T-helper 9 cell (primary cell): ENCODE measurements at regions not wholly inside any gene's neighbourhood (a gene's known extent, or its start where the extent isn't known, plus 50 kb on each side); places are given as distances from the start of the nearest gene placed in this dataset.

Source experiments
- DNase-seq: peaks from one replicate; pipeline ENCODE4 v3.0.0-alpha.2; 2020

DNA sequence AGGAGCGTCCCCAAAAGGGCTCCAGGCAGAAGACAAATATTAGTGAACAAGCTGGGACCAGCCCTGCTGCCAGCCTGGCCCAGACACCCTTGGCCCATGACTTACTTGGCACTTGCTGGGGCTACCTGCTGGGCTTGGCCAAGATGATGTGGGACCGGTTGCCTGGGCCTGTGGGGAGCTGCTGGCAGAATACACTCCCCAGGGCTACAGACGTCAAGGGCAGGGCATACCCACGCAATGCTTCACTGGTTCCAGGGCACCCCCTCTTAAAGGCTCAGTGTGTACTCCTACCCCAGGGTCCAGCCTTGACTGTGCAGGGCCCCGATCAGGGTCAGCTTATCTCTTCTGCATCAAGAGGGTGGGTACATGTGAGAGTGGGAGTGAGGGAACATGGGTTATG lies 106.5 kb upstream of the SLC2A1 start:
- no peak for DNase-seq

DNA sequence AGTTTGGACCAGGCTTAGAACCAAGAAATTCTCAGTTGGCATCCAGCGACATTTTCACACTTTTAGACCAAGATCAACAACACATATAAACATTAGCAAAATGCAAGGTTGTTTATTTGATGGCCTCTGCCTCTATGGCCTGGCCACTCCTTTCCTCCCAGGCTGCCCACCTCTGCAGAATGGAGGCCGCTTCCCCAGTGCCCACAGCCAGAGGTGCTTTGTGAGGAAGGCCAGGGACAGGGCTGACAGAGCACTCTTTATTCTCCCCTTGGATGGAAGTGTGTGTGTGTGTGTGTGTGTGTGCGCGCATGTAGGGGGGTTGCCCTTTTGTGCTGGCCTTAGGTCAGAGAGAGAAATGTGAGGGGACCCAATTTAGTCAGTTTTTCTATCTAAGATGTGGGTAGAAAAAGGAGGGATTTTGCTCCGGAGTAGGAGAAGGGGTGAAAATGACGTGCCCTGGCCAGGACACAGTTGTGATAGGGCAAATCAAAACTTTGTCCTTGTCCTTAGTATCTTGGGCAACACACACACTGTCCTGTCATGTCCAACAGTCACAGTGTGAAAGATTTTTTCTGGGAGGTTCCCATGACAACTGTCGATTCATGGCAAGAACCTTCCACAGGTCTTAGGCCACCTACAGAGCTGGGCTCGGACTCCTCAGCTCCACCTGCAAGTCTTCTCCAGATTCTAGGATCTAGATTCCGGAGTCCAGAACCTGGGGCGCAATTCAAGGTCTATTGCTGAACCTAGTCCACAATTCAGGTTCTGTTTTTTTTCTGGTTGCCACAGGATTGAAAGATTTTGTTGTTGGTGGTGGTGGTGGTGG lies 104.9 kb upstream of the SLC2A1 start:
- no peak for DNase-seq

GRCh38 chr1:43062527-43063095 lies 103.9 kb upstream of the SLC2A1 start:
- no peak for DNase-seq

GRCh38 chr1:43061757-43062156 lies 103.1 kb upstream of the SLC2A1 start:
- no peak for DNase-seq

- no peak for DNase-seq
Measured at GRCh38 chr1:43059640-43060574, 101.2 kb upstream of the SLC2A1 start.

DNA sequence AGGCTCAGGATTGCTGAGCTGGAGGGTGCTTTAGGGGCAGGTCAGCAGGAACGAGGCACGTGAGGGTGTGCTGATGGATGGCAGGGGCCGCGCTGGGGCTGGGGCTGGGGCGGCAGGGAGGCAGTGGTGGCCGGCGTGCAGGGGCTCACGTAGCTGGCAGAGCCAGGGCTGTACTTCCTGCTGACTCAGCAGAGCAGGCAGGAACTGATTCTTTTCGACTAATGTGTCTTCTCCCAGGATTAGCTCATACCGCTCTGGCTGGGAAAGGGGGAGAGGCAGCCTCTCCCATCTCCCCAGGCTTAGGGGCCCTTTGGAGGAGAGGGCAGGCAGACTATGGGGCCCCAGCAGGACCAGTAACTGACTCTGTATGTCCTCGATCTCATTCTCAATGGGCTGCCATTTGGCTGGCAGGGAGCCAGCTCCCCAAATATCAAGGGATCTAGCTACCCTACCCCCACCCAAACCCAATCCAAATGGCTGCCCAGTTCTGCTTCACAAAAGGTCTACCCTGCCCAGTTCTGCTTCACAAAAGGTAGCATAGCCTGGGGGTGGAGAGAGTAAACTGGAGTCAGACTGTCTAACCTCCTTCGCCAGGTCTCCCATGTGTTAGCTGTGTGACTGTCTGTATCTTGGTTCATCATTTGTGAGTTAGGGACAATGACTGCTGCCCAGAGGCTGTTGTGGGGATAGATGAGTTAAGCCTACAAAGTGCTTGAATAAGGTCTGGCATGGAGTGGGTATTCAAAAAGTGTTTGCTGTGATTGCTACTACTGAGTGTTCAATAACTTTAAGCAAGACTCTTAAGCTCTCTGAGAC lies 100.1 kb upstream of the SLC2A1 start:
- no peak for DNase-seq

DNA sequence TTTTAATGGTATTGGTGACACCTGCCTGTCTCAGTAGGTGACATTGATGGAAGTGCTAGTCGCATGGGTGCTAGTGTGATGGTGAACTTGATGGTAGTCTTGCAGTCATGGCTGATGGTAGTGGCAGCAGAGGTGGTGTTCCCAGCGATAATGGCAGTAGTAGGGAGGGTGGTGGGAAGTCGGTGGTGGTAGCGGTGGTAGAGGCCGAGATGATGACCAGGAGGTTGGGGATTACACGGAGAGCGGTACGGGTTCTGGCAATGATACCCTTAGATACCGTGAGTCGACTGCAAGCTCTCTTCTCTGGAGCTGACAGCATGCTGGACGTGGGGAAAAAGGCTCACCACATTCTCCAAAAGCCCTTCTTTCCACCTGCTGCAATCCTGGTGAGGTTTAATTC lies 99.4 kb upstream of the SLC2A1 start:
- DNase-seq = no peak

DNA sequence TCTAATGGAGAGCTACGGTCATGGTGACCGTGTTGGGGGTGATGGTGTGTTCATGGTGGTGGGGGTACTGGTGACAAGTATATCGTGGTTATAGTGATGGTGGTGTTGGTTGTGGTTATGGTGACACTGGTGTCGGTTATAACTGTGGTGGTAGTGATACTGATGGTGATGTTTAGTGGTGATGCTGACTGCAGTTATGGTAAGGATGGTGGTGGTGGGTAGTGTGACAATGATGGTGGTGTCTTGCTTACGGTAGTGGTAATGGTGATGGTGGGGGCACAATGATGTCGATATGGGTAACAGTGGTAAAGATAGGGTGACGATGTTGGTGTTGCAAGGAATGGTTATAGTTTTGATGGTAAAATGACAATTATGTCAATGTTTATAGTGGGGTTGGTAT lies 98.9 kb upstream of the SLC2A1 start:
- DNase-seq = no peak

- no peak for DNase-seq
Measured at GRCh38 chr1:43056981-43057391, 98.3 kb upstream of the SLC2A1 start.

DNA sequence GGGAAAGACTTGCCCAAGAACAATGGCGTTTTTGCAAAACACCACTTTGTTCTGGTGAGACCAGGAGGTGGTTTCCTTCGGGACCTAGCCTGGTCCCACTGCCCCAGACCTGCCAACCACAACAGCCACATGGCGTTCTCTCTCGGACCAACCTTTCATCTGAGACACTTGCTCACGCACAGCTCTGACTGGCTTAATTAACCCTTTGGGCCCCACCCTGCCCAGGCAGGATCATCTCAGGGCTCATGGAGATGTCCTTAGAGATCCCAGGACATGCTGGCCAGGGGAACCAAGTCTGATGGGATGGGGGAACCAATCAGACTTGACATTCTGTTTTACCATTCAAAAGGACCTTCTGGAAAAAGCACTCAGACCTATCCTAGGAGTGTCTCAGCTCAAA lies 97.8 kb upstream of the SLC2A1 start:
- DNase-seq = no peak

GRCh38 chr1:43054961-43055360 lies 96.3 kb upstream of the SLC2A1 start:
- DNase-seq = no peak

- DNase-seq = no peak
Measured at GRCh38 chr1:43052786-43053439, 94.2 kb upstream of the SLC2A1 start.

GRCh38 chr1:43052322-43052721 lies 93.7 kb upstream of the SLC2A1 start:
- DNase-seq = no peak

- no peak for DNase-seq
Measured at GRCh38 chr1:43049481-43049880, 90.8 kb upstream of the SLC2A1 start.

DNA sequence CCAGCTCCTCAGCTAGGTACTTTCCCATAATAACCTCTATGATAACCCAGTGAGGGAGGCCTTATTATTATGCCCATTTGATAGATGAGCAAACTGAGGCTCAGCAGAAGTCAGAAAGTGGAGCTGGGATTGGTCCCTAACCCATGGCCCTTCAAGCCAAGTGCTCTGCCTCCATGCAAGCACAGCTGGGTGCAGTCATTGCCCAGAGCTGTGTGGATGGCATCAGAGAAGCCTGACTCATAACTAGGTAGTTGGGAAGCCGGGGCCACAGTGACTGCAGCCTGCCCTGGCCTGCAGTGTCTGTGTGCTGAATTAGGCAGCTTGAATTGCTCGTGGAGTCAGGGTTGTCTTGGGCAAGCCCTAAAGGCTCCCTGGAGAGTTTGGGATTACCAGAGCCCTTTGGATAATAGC lies 89.9 kb upstream of the SLC2A1 start:
- DNase-seq = no peak

DNA sequence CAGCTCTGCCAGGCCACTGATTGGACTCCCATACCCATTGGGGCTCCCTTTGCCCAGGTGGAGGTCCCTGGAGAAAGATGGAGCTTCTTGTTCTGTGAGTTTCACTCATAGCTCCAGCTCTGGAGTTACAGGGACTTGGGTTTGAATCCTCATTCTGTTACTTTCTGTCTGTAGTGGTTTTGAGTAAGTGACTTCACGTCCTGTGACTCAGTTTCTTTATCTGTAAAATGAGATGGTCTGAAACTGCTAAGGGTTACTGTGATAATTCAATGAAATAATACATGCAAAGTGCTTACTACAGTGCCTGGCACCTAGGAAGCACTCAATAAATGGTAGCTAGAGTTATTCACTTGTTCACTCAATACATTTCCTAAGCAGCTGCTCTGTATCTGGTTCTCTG lies 88.5 kb upstream of the SLC2A1 start:
- DNase-seq = no peak

DNA sequence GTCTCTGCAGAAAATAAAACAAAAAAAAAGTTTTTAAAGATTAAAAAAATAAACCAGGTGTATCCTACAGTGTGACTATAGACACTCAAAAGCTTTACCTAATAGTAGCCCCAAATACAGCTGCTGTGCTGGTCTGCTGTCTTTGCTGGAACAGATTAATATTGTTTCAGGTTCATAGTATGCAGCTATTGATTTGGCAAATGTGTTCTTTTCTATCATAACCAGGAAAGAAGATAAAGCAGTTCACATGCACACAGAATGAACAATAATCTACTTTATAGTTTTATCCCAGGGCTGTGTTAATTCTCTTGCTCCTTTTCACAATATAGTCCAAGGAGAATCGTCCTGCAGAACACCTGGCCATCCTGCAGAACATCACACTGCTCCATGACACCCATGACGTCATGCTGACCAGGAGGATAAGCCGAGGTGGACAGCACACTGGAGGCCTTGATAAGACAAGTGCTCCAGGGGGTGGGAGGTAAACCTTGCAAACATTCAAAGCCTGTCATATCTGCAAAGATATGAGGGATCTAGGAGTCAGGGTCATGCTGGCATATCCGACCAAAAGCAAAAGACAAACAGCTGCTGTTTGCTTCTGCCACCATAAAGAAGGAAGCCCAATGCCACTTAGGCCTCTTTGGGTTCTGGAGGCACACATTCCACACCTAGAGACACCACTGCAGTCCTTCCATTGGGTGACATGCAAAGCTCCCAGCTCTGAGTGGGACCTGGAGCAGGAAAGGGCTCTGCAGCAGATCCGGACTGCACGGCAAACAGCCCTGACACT lies 86.1 kb upstream of the SLC2A1 start:
- DNase-seq = no peak

- DNase-seq = no peak
Measured at GRCh38 chr1:43043695-43044094, 85.0 kb upstream of the SLC2A1 start.

- no peak for DNase-seq
Measured at GRCh38 chr1:43042773-43043457, 84.2 kb upstream of the SLC2A1 start.

DNA sequence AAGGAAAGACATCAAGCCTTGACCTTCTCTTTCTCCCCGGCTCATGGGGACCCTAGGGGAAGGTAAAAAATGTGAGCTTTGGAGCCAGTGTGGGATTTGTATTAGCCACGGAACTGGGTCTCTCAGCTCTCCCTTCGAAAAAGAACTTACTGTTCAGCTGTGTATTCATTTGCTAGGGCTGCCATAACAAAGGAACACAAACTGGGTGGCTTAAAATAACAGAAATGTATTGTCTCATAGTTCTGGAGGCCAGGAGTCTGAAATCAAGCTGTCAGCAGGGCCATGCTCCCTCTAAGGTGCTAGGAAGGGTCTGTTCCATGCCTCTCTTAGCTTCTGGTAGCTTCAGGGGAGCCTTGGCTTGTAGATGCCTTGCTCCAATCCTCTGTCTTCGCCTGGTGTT lies 83.5 kb upstream of the SLC2A1 start:
- DNase-seq = no peak

- DNase-seq = no peak
Measured at GRCh38 chr1:43041591-43041990, 82.9 kb upstream of the SLC2A1 start.
